HEK293 (cell line): ENCODE measurements at regions not wholly inside any gene's neighbourhood (a gene's known extent, or its start where the extent isn't known, plus 50 kb on each side); places are given as distances from the start of the nearest gene placed in this dataset.
A peak's percentile ranks its signal among the peaks of the same experiment; 100 is the strongest.

Source experiments
- CTCF ChIP-seq: fragments of 450-650 bp; formaldehyde crosslinking; IDR thresholded peaks from 2 replicates; pipeline ENCODE4 v1.5.1; 2016; ENCODE audit warnings: missing biosample characterization, missing genetic modification characterization
- INSM2 ChIP-seq: fragments of 450-650 bp; formaldehyde crosslinking; IDR thresholded peaks from 2 replicates; pipeline ENCODE4 v1.5.1; 2016; ENCODE audit warnings: missing biosample characterization, missing genetic modification characterization
- KLF1 ChIP-seq: fragments of 450-650 bp; formaldehyde crosslinking; IDR thresholded peaks from 2 replicates; pipeline ENCODE4 v1.5.1; 2016; ENCODE audit warnings: missing biosample characterization, missing genetic modification characterization
- KLF10 ChIP-seq: fragments of 450-650 bp; IDR thresholded peaks from 2 replicates; pipeline ENCODE4 v1.5.1; 2018; ENCODE audit warnings: missing biosample characterization, mild to moderate bottlenecking, missing genetic modification characterization
- MYNN ChIP-seq: fragments of 450-650 bp; formaldehyde crosslinking; IDR thresholded peaks from 2 replicates; pipeline ENCODE4 v1.5.1; 2016; ENCODE audit warnings: missing biosample characterization, missing genetic modification characterization, borderline replicate concordance
- TCF7L2 ChIP-seq: IDR thresholded peaks from 2 replicates; pipeline ENCODE4 v1.6.1; 2011; ENCODE audit warnings: low read depth, mild to moderate bottlenecking, inconsistent platforms, low read length, moderate library complexity, borderline replicate concordance
- WT1 ChIP-seq: fragments of 450-650 bp; formaldehyde crosslinking; IDR thresholded peaks from 2 replicates; pipeline ENCODE4 v1.5.1; 2016; ENCODE audit warnings: missing biosample characterization, missing genetic modification characterization
- ZBTB17 ChIP-seq: fragments of 450-650 bp; formaldehyde crosslinking; IDR thresholded peaks from 2 replicates; pipeline ENCODE4 v1.5.1; 2016; ENCODE audit warnings: missing biosample characterization, missing genetic modification characterization
- ZEB2 ChIP-seq: fragments of 450-650 bp; formaldehyde crosslinking; IDR thresholded peaks from 2 replicates; pipeline ENCODE4 v1.5.1; 2016; ENCODE audit warnings: missing biosample characterization, missing genetic modification characterization
- ZFP3 ChIP-seq: fragments of 450-650 bp; formaldehyde crosslinking; IDR thresholded peaks from 2 replicates; pipeline ENCODE4 v1.5.1; 2016; ENCODE audit warnings: low read depth, missing biosample characterization, missing genetic modification characterization
- ZNF114 ChIP-seq: fragments of 450-650 bp; formaldehyde crosslinking; IDR thresholded peaks from 2 replicates; pipeline ENCODE4 v1.5.0; 2017; ENCODE audit warnings: missing biosample characterization, missing genetic modification characterization
- ZNF132 ChIP-seq: fragments of 450-650 bp; formaldehyde crosslinking; IDR thresholded peaks from 2 replicates; pipeline ENCODE4 v1.5.1; 2017; ENCODE audit warnings: missing biosample characterization, missing genetic modification characterization, borderline replicate concordance
- ZNF174 ChIP-seq: fragments of 450-650 bp; formaldehyde crosslinking; IDR thresholded peaks from 2 replicates; pipeline ENCODE4 v1.5.0; 2017; ENCODE audit warnings: missing biosample characterization, mild to moderate bottlenecking, missing genetic modification characterization
- ZNF18 ChIP-seq: fragments of 450-650 bp; formaldehyde crosslinking; IDR thresholded peaks from 2 replicates; pipeline ENCODE4 v1.5.1; 2016; ENCODE audit warnings: missing biosample characterization, missing genetic modification characterization
- ZNF23 ChIP-seq: fragments of 450-650 bp; formaldehyde crosslinking; IDR thresholded peaks from 2 replicates; pipeline ENCODE4 v1.5.1; 2016; ENCODE audit warnings: missing biosample characterization, missing genetic modification characterization, borderline replicate concordance
- ZNF248 ChIP-seq: fragments of 450-650 bp; formaldehyde crosslinking; IDR thresholded peaks from 2 replicates; pipeline ENCODE4 v1.5.1; 2017; ENCODE audit warnings: missing biosample characterization, missing genetic modification characterization
- ZNF423 ChIP-seq: fragments of 450-650 bp; formaldehyde crosslinking; IDR thresholded peaks from 2 replicates; pipeline ENCODE4 v1.5.1; 2016; ENCODE audit warnings: missing biosample characterization, missing genetic modification characterization
- ZNF449 ChIP-seq: fragments of 450-650 bp; formaldehyde crosslinking; IDR thresholded peaks from 2 replicates; pipeline ENCODE4 v1.5.1; 2017; ENCODE audit warnings: missing biosample characterization, mild to moderate bottlenecking, missing genetic modification characterization, moderate library complexity
- ZNF48 ChIP-seq: fragments of 450-650 bp; formaldehyde crosslinking; IDR thresholded peaks from 2 replicates; pipeline ENCODE4 v1.5.1; 2016; ENCODE audit warnings: missing biosample characterization, missing genetic modification characterization
- ZNF514 ChIP-seq: fragments of 450-650 bp; formaldehyde crosslinking; IDR thresholded peaks from 2 replicates; pipeline ENCODE4 v1.5.1; 2016; ENCODE audit warnings: missing biosample characterization, missing genetic modification characterization
- ZNF544 ChIP-seq: fragments of 450-650 bp; formaldehyde crosslinking; IDR thresholded peaks from 2 replicates; pipeline ENCODE4 v1.5.0; 2017; ENCODE audit warnings: missing biosample characterization, missing genetic modification characterization
- ZNF548 ChIP-seq: fragments of 450-650 bp; formaldehyde crosslinking; IDR thresholded peaks from 2 replicates; pipeline ENCODE4 v1.5.1; 2016; ENCODE audit warnings: missing biosample characterization, missing genetic modification characterization
- ZNF624 ChIP-seq: fragments of 450-650 bp; formaldehyde crosslinking; IDR thresholded peaks from 2 replicates; pipeline ENCODE4 v1.5.1; 2017; ENCODE audit warnings: missing biosample characterization, missing genetic modification characterization
- ZNF658 ChIP-seq: fragments of 450-650 bp; formaldehyde crosslinking; IDR thresholded peaks from 2 replicates; pipeline ENCODE4; 2016; ENCODE audit warnings: missing biosample characterization, missing genetic modification characterization
- ZNF777 ChIP-seq: fragments of 450-650 bp; formaldehyde crosslinking; IDR thresholded peaks from 2 replicates; pipeline ENCODE4 v1.5.1; 2017; ENCODE audit warnings: missing biosample characterization, missing genetic modification characterization, borderline replicate concordance
- ZNF785 ChIP-seq: fragments of 450-650 bp; formaldehyde crosslinking; IDR thresholded peaks from 2 replicates; pipeline ENCODE4 v1.5.1; 2016; ENCODE audit warnings: missing biosample characterization, missing genetic modification characterization
- ZNF843 ChIP-seq: fragments of 450-650 bp; formaldehyde crosslinking; IDR thresholded peaks from 2 replicates; pipeline ENCODE4 v1.5.1; 2016; ENCODE audit warnings: missing biosample characterization, missing genetic modification characterization
- ZSCAN16 ChIP-seq: fragments of 450-650 bp; formaldehyde crosslinking; IDR thresholded peaks from 2 replicates; pipeline ENCODE4 v1.5.1; 2016; ENCODE audit warnings: missing biosample characterization, missing genetic modification characterization
- TF ChIP-seq, protein P1 (sequence below): fragments of 450-650 bp; formaldehyde crosslinking; IDR thresholded peaks from 2 replicates; pipeline ENCODE4 v1.5.1; 2016; ENCODE audit warnings: missing biosample characterization, missing genetic modification characterization, borderline replicate concordance
- TF ChIP-seq, protein P2 (sequence below): fragments of 450-650 bp; formaldehyde crosslinking; IDR thresholded peaks from 2 replicates; pipeline ENCODE4 v1.5.1; 2016; ENCODE audit warnings: missing biosample characterization, missing genetic modification characterization

DNA sequence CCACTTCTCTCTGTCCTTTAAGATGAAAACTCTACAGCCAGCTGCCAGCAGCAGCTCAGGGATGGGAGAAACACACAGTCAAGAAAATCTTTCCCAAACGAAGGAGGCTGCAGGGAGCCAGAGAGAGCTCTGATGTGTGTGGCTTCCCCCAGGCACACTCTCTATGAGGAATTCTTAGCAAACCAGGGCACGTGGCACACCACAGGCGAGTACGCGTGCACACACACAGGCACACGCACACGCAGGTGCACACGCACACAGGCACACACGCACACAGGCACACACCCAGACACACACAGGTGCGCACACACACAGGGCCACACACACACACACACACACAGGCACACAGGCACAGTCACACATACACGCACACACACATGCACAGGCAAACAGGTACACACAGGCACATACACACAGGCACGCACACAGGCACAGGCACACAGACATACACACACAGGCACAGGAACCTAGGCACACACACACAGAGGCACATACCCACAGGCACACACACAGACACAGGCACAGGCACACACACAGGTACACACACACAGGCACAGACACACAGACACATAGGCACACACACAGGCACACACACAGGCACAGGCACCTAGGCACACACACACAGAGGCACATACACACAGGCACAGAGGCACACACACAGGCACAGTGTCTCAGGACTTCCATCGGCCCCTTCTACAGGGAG, 91.5 kb upstream of the ATP2B2 start (continued):
- TF ChIP-seq ZNF544 (tag by site-specific recombination) (no peak), TCF7L2 (no peak), ZNF658 (tag by site-specific recombination) (no peak), ZNF48 (tag by site-specific recombination) (no peak), ZNF548 (no peak), ZNF114 (tag by site-specific recombination) (peak; percentile 88; the same call in 1 of the 2 replicates), ZNF132 (tag by site-specific recombination) (no peak), INSM2 (tag by site-specific recombination) (no peak), ZEB2 (no peak), ZNF248 (tag by site-specific recombination) (peak; percentile 60; the same call in 1 of the 2 replicates), WT1 (tag by site-specific recombination) (no peak), ZNF843 (no peak), ZNF449 (tag by site-specific recombination) (no peak), CTCF (tag by site-specific recombination) (no peak), ZFP3 (no peak), ZNF174 (tag by site-specific recombination) (no peak), ZNF514 (no peak), MYNN (no peak), ZNF777 (tag by site-specific recombination) (no peak), ZBTB17 (tag by site-specific recombination) (no peak), ZNF624 (tag by site-specific recombination) (no peak), KLF10 (no peak), ZNF785 (tag by site-specific recombination) (0 out of 2 replicates have a peak, but pooled peaks have one; percentile 58), ZNF423 (tag by site-specific recombination) (no peak), KLF1 (tag by site-specific recombination) (no peak), ZSCAN16 (tag by site-specific recombination) (no peak), ZNF23 (tag by site-specific recombination) (no peak), ZNF18 (tag by site-specific recombination) (no peak)
- TF ChIP-seq, protein P1, sequence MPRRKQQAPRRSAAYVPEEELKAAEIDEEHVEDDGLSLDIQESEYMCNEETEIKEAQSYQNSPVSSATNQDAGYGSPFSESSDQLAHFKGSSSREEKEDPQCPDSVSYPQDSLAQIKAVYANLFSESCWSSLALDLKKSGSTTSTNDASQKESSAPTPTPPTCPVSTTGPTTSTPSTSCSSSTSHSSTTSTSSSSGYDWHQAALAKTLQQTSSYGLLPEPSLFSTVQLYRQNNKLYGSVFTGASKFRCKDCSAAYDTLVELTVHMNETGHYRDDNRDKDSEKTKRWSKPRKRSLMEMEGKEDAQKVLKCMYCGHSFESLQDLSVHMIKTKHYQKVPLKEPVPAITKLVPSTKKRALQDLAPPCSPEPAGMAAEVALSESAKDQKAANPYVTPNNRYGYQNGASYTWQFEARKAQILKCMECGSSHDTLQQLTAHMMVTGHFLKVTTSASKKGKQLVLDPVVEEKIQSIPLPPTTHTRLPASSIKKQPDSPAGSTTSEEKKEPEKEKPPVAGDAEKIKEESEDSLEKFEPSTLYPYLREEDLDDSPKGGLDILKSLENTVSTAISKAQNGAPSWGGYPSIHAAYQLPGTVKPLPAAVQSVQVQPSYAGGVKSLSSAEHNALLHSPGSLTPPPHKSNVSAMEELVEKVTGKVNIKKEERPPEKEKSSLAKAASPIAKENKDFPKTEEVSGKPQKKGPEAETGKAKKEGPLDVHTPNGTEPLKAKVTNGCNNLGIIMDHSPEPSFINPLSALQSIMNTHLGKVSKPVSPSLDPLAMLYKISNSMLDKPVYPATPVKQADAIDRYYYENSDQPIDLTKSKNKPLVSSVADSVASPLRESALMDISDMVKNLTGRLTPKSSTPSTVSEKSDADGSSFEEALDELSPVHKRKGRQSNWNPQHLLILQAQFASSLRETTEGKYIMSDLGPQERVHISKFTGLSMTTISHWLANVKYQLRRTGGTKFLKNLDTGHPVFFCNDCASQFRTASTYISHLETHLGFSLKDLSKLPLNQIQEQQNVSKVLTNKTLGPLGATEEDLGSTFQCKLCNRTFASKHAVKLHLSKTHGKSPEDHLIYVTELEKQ (tag by site-specific recombination) = no peak
- TF ChIP-seq, protein P2, sequence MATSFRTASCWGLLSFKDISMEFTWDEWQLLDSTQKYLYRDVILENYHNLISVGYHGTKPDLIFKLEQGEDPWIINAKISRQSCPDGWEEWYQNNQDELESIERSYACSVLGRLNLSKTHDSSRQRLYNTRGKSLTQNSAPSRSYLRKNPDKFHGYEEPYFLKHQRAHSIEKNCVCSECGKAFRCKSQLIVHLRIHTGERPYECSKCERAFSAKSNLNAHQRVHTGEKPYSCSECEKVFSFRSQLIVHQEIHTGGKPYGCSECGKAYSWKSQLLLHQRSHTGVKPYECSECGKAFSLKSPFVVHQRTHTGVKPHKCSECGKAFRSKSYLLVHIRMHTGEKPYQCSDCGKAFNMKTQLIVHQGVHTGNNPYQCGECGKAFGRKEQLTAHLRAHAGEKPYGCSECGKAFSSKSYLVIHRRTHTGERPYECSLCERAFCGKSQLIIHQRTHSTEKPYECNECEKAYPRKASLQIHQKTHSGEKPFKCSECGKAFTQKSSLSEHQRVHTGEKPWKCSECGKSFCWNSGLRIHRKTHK (tag by site-specific recombination) = no peak
